Fibroblast of mammary gland (primary cell): ENCODE measurements at regions not wholly inside any gene's neighbourhood (a gene's known extent, or its start where the extent isn't known, plus 50 kb on each side); places are given as distances from the start of the nearest gene placed in this dataset.

Experiments
- DNase-seq: peaks from one replicate; pipeline ENCODE4 v3.0.0-alpha.2; 2010; ENCODE audit warnings: low read depth
- H3K4me3 ChIP-seq: 2 replicates; pipeline ENCODE4 v1.5.1; 2011; ENCODE audit warnings: low read depth, mild to moderate bottlenecking, low read length, moderate library complexity; ENCODE audit not compliant: control insufficient read depth
- CTCF ChIP-seq: conservative IDR thresholded peaks from 2 replicates; pipeline ENCODE4 v1.5.1; 2011; ENCODE audit warnings: low read depth, low read length, inconsistent platforms; ENCODE audit not compliant: control insufficient read depth, insufficient read depth

GRCh38 chr4:38189445-38189844 lies 229.2 kb downstream of the PTTG2 start:
- peak; percentile 98 for DNase-seq
- H3K4me3 ChIP-seq: no peak overlapping the region
- no peak for TF ChIP-seq CTCF

- no peak for TF ChIP-seq CTCF
- no peak overlapping the region for H3K4me3 ChIP-seq
- DNase-seq: peak; percentile 89
These were observed 230.6 kb downstream of the PTTG2 start for GRCh38 chr4:38190717-38191178.

- no peak for TF ChIP-seq CTCF
- DNase-seq: no peak
- no peak overlapping the region for H3K4me3 ChIP-seq
These were observed 232.3 kb downstream of the PTTG2 start for GRCh38 chr4:38192516-38192915.

- TF ChIP-seq CTCF: no peak
These were observed 233.2 kb downstream of the PTTG2 start for GRCh38 chr4:38193236-38193863.

GRCh38 chr4:38194047-38194602 lies 233.9 kb downstream of the PTTG2 start:
- no peak for TF ChIP-seq CTCF
- no peak overlapping the region for H3K4me3 ChIP-seq
- DNase-seq: no peak

More at GRCh38 chr4:38193236-38193863, 233.2 kb downstream of the PTTG2 start:
- no peak overlapping the region for H3K4me3 ChIP-seq
- no peak for DNase-seq

GRCh38 chr4:38195486-38195885 lies 235.3 kb downstream of the PTTG2 start:
- DNase-seq: no peak
- no peak overlapping the region for H3K4me3 ChIP-seq
- no peak for TF ChIP-seq CTCF

- TF ChIP-seq CTCF: no peak
- DNase-seq: no peak
- no peak overlapping the region for H3K4me3 ChIP-seq
These were observed 235.7 kb downstream of the PTTG2 start for GRCh38 chr4:38195911-38196310.
